NCI-H2081 treated with DMSO at 0.1 percent for 48 hours (cell line): ENCODE measurements at regions not wholly inside any gene's neighbourhood (a gene's known extent, or its start where the extent isn't known, plus 50 kb on each side); places are given as distances from the start of the nearest gene placed in this dataset.
A peak's percentile ranks its signal among the peaks of the same experiment; 100 is the strongest.

Experiments
- DNase-seq: peaks from one replicate; lab custom pipeline; 2025; lab: John Stamatoyannopoulos, UW

DNA sequence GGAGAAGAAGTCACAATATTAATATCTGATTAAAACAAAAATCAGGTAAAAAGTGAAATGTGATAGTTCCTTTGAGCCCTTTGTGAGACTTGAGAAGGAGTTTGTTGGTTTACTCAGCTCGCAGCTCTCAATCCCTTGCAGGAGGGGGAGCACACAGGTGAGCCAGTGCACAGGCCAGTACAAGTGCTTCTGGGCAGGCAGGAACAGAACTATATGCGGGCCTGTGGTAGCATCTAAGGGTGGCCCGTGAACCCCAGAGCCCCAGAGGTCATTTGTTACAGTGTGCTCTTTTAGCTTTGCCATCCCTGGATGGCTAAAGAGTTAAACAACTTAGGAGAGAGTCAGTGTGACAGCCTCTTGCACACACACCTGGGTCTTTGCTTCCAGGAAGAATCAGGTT is 215.3 kb upstream of the EDIL3 start:
- no peak for DNase-seq

DNA sequence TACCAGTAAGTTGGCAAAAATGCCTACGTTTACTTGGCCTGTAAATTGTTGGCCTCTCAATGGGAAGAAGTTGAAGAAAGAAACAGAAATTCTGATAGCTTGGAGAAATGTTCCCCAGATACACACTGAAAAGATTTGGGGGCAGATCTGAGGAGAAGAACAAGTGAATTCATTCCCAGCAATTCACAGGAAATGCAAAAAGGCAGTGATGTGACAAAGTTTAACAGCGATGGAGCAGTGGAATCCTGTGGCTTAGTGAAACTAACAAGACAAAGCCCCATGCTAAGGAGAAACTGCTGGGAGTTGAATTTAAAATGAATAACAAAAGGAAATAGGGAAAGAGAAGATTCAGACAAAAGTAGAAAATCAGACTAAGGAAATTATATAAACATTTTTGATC is 213.2 kb upstream of the EDIL3 start:
- no peak for DNase-seq

DNA sequence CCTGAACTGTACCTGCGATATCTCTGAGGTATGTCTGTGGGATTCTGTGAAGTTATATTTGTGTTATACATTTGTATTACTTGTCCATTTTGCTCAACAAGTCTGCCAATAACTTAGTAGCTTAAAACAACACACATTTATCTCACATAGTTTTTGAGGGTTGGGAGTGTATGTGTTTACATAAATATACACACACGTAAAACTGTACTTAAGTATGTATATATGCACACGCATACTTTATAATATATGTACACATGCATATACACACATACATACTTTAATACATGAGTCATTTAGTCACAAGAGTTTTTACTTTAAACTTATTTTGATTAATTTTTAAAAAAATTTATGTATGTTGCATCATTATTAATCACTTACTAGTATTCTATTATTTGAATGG is 205.9 kb upstream of the EDIL3 start:
- no peak for DNase-seq

DNA sequence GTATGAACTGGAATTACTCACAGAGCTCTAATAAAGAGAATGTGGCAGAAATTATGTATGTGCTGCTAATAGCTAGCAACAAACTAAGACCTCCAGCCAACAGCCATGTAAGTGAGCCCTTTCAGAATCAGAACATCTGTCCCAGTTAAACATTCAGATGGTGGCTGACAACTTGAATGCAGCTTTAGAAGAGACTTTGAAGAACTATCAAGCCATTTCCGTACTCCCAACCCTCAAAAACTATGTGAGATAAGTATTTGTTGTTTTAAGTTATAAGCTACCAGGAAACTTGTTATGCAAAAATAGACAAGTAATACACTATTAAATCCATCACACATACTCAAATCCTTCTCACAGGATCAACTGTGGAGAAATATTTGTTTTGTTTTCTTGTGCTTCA is 205.2 kb upstream of the EDIL3 start:
- DNase-seq = no peak

DNA sequence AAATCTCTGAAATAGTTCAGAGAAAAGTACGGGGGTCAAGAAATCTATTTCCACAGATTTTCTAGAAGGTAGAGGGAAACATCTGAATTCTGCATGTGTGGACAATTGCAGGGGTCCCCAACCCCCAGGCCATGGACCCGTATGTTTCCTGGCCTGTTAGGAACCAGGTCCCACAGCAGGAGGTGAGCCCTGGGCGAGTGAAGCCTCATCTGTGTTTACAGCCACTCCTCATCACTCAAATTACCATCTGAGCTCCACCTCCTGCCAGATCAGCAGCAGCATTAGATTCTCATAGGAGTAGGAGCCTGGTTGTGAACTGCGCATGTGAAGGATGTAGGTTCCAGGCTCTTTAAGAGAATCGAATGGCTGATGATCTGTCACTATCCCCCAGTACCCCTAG is 200.5 kb upstream of the EDIL3 start:
- no peak for DNase-seq

DNA sequence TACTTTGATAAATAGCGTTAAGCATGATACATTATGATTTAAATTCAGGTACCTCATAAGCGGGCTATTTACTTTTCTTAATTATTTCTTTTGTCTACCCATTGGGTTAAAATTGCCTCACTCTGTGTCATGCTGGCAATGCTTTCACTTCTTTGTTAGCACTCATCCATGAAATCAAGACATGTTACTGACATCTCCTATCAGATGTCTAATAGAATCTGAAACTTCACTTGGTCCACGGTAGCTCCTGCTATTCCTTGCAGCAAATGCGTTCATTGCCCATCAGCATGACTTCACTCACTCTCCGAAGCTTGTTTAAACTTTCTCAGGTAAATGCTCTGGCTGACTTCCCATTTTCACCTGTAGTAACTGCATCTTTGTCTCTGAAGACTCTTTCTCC is 193.5 kb upstream of the EDIL3 start:
- no peak for DNase-seq

DNA sequence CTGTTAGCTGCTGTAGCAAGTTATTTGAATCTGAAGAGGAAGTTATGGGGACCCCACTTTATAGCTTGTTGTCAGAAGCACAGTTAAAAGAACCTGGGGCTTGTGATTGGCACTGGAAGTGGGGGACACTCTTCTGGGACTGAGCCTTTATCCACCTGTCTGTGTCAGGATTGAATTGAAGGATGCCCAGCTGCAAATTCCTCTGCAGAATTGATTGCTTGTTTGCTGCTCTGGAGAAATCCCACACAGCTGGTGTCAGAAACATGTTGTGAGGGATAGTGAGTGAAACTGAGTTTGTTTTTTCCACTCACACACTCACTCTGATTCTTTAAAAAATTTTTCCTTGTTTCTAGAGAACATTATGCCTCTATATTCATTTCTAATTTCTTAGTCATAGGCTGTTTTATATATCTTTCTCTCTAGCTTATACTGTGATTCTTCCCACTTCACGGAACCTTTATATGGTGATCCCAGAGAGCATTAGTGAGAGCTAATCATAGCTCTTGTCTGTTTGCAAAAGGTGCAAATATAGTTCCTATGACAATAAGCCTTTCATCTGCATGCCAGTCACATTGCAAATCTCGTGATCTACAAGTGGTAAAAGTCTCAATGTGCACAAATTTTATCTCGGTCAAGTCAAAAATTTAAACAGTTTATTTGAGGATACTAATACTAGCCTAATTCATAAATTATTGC is 188.5 kb upstream of the EDIL3 start:
- no peak for DNase-seq

DNA sequence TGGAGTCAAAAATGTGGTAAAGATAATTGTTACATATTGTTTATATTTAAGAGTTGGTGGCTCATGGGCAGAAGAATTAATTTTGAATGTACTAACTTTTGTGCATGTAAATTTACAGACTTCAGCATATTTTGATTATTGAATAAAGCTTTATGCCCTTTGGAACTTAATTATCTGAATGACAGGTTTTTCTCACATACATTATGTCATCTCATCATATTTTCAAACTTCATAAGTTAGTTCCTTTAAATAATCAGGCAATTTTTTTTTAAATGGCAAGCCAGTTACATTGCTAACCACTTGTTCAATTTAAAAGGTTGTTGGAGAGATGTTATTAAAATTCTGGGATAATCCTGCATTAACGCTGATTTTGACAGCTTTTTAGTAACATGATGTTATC is 184.6 kb upstream of the EDIL3 start:
- no peak for DNase-seq

DNA sequence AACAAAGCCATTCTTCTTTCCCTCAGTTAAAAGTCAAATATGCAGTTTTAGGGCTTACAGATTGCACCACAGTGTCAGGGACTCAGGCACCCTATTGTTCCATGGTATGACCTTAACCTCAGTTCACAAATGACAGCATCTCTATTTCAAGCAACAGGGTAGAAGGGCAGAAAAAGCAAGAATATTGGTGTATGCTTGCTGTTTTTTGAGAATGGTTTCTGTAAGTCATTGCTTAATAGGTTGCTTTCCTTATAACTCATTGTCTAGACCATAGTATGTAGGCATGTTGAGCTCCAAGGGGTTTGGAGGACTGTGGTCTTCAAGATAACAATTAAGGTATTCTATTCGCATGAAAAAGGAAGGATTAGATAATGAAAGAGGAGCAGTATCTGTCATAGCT is 183.5 kb upstream of the EDIL3 start:
- DNase-seq = no peak

DNA sequence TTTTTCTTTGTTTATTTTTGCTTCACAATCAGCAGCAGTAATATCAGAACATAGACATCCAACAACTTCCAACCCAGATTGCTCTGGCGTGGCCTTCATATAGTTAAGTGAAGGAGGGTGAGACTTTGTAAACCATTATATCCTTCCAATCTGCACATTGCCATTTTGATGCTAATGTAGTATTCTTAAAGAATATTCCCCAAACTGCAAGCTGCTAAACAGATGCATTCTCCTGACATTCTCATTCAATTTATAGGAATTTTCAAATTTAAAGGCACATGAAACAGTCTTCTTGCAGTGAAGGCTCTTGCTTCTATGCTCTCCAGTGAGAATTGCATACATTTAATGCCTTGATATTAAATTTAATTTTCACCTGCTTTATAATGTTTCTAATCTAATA is 181.2 kb upstream of the EDIL3 start:
- no peak for DNase-seq

DNA sequence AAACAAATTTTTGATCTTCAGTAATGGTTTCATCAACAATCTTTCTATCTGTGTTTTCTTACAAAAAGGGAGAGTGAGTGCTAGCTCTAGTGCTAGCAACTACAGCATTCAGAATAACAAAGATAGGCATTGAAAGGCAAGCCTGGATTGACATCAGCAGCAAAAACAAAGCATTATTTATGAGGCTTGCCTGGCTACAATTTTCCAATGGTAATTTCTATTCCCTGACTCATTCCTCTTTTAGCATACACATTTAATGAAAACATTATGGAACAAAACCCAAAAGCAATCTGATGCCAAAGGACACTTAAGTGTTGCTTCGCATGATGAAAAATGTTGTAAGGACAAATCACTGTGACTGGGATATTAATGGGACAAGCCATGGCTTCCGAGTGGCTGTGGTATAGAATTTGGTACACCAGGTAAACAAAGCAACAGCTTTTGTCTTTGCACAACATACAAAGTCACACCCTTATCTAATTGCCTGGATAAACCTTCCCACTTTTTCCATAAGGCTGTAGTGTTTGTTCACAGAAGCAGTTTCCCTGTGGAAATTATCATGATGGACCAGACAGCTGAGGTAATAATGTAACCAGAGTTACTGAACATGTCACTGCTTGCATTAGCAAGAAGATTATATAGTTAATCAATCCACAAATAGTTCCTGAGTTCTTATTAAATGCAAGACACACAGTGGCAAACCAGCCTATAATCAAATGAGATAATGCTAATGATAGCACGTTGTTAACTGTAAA is 179.8 kb upstream of the EDIL3 start:
- peak; percentile 17 for DNase-seq

DNA sequence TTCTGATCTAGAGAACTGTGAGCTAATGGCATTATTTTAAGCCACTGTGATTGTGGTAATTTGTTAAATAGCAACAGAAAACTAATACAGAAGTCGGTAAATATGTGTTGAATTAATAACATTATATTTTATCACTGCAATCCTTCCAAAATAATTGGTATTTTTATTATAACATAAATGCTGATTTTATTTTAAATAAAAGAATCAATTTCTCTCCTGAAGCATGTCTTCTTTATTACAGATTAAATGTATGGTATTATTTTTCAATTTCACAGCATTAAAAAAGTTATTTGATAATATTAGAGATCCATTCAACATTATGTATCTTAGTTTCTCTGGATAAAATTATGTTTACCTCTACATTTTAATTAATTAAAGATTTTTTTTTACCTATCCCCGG is 165.5 kb upstream of the EDIL3 start:
- DNase-seq = no peak

DNA sequence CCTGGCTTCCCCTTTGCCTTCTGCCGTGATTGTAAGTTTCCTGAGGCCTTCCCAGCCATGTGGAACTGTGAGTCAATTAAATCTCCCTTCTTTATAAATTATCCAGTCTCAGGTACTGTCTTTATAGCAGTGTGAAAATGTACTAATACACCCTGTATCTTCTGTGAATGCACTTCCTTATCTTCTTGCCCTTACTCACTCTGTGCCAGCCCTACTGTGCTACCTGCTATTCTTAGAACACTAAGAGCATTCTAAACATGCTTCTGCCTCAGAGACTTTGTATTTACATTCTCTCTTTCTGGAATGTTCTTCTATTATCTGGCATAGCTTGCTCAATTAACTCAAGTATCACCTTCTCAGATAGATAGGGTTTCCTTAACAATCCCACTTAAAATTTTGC is 164.4 kb upstream of the EDIL3 start:
- no peak for DNase-seq

DNA sequence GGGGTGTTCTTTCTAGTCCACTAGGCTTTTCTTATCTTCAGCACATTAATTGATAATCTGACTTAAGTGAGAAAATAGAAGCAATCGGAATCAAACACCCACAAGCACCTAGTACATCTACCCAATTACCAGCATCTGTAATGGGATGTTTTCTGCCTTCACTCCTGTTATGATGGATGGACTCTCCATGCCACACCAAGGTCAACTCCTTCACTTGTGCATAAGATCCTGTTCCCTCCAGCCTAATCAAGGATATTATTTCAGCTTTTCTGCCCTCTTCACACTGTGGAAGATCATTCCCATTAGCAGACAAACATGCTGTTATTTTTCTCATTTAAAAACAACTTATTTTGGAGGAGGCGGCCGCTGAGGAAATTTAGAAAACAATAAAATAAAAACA is 162.0 kb upstream of the EDIL3 start:
- no peak for DNase-seq

DNA sequence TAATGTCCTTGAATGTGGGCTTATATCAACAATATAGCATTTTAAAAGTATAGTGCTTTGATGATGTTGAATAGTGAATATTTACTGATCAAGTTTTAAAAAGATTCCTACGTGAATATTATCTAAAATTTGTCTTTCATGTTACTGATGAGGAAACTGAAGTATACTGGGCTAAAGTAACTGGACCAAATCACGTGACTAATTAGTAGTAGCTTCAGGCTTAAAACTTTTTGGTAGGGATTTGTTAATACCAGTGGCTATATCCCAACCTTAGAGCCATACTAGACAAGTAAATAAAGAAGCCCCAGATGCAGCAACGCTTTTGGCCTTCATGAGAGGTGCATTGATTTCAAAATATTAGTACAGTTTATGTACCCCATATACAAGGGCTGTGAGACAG is 152.1 kb upstream of the EDIL3 start:
- DNase-seq = no peak

DNA sequence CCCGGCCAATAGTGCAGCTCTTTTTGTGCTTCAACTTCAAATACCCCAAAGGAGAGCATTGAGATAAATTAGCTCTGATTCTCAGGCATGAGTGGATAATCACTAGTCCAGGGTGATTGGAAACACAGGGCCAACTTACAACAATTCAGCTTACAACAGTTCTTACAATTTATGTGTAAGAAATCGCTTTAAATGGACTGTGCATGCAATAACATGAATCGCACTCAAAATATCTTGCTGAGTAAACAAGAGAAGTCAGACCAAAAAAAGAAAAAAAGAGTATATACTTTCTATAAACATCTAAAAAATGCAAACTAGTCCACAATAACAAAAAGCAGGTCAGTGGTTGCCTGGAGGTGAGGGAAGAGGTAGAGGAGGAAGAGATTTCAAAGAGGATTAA is 150.6 kb upstream of the EDIL3 start:
- no peak for DNase-seq

DNA sequence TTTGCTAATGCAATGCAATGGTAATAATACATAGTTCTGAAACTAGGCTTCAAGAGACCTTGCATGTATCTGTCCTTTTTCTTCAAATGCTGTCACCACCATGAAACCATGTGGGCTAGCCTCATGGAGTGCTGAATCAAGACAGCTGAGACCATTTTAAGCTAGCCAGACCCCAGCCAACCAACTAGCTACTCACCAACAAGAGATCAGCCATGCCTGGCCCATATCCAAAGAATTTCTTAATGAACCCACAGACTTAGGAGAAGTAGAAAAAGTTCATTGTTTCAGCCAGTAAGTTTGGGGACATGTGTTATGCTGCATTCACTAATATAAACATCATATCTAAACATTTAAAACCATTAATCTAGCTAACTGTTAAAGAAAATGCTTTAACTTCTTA is 139.8 kb upstream of the EDIL3 start:
- no peak for DNase-seq

DNA sequence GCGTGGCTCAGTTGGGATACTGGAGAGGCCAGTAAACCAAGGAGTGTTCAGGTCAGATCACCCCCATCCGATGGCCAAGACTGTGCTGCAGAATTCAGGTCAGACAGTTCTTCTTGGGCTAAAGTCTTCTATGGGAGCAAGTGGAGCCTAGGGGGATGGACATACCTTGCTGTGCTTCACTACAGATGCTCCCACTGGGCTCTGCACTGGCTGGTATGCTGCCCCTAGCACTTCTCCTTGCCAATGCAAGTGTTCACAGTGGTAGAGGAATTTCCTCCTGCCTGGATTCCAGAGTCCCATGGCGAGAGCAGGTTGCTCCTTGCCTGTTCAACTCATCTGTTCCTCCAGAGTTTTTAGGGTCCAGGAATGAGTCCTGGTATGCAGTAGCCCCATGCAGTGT is 134.2 kb upstream of the EDIL3 start:
- no peak for DNase-seq

DNA sequence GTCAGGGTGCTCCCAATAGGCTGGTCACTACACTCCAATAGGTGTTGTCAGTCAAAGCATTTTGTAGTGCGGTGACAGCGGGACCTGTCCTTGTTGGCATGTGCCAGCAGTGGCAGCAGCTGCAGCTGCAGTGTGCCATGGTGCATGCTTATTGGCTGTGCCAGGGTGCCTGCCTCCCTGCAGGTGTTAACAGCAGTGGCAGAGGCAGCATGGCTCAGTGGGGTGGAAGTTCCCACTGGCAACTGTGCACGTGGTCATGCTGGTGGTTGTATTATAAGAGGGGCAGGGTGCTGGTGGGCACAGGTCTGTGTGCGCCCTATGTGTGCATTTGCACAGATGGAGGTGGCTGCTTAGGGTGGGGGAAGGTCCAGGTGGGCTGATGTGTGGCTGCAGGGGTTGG is 133.7 kb upstream of the EDIL3 start:
- DNase-seq = no peak

DNA sequence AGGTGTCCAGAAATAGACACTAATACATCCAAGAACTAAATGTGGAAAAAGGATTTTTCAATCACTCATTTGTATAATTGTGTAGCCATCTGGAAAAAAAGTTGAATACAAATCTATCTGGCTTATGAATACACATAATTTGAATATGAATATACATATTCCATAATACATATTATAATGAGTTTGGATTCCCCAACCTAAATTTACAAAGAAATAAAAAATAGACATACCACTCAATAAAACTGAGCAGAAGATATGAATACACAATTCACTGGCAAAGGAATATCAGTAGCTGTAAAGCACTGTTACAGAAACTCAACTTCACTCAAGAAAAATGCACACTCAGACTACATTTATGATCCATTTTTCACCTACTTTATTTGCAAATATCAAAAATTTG is 121.9 kb upstream of the EDIL3 start:
- DNase-seq = no peak

DNA sequence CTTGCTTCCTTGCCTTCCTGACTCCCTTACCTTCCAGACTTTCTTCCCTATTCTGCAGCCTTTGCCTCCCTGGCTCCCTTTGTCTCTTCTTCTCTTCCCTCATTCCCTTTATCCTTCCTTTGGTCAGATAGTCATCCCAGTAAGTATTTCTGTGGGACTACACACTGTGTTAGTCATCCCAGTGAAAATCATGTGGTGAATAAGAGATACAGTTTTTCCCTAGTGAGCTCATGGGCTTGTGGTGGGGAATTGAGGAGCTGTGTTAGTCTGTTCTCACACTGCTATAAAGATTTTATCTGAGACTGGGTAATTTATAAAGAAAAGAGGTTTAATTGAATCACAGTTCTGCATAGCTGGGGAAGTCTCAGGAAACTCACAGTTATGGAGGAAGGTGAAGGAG is 109.8 kb upstream of the EDIL3 start:
- DNase-seq = no peak

DNA sequence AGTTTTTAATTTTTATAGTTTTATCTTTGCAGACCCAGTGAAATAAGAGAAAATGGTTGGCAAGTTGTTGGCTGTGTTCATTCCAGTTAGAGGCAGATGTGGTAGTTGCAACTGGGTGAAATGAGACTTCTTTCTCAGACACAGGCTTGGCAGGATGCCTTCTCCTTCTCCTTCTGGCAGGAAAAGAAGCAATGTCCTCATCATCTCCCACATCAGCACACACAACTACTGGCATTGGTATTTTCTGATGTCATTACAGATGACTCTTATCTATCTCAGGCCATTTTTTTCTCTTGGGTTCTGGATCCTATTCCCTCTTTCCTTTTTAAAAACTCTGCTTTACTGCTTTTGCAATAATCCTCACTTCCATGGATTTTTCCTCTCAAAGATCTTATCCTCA is 103.3 kb upstream of the EDIL3 start:
- DNase-seq = no peak

DNA sequence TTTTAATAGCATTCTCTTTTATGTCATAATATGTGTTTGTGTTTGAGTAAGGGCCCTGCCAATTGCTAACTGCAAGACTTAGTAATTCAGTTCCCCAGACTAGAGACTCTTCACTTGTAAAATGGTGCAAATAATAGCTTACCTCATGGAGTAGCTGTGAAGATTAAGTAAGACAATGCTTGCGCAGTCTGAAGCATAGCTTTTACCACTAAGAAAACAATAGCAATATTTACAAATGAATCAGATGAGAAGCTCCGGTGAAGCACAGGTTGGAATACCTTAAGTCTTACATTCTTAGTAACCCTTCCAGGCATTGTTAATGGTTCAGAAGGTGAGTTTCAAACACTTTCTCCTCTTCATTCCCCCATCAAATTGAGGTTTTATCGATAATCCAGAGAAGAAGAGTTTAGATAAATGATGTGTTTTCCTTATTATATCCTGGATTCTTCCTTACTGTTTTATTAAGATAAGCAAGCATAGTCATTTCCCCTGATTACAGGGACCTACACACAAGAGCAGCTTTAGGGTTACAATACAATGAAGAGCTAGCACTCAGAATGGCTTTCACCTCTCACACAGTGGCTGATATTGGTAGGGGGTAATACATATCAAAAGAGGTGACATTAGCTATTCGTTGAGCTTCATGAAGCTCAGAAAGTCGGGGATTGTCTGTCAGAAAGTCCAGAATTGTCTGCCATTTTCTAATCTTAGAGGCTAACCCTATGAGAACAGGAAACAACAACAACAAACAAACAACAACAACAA is 96.4 kb upstream of the EDIL3 start:
- no peak for DNase-seq
